K562 (cell line): ENCODE measurements at regions not wholly inside any gene's neighbourhood (a gene's known extent, or its start where the extent isn't known, plus 50 kb on each side); places are given as distances from the start of the nearest gene placed in this dataset.
A peak's percentile ranks its signal among the peaks of the same experiment; 100 is the strongest.
"Not testable (repeated sequence)": the region's sequence is repeated elsewhere in the genome, so short reads cannot be mapped to it uniquely, and the experiment has no call there.

ENCODE experiments used
- ATAC-seq: fragments of 200-7000 bp; cut with Tn5 transposase; 3 replicates; pipeline ENCODE4 v1.9.1; 2020; ENCODE audit warnings: moderate library complexity
- BruUV-seq: library from RNA; stranded (reverse); fragments of 400-500 nt; replicated peaks from 2 replicates; lab custom pipeline; 2021; lab: Mats Ljungman, UMichigan
- CTCF ChIA-PET: fragments of 300-600 bp; formaldehyde crosslinking; extraction: SDS; loops from one replicate; lab custom pipeline; 2021; ENCODE audit warnings: low intra/inter-chr PET ratio; lab: Yijun Ruan, JAX
- POLR2A ChIA-PET: fragments of 300-600, 350-650 bp; sonication (Branson Sonifier 250); formaldehyde crosslinking; extraction: SDS; loops from one replicate; lab custom pipeline; 2021; ENCODE audit warnings: antibody characterized with exemption, inconsistent platforms; lab: Yijun Ruan, JAX
- DNase-seq, 4 experiments: peaks; one replicate each; pipeline versions ENCODE4 v3.0.0 to v3.0.0-alpha.2; 2011 to 2018; ENCODE audit warnings: low spot score in 3 of 4, mixed read lengths in 3 of 4; ENCODE audit errors: extremely low read depth in 1 of 4
- FAIRE-seq: peaks from 2 replicates; lab custom pipeline; 2011; peaks lifted over from hg19 to GRCh38; lab: Jason Lieb, UNC
- H2AFZ ChIP-seq: 2 replicates; pipeline ENCODE4 v1.6.0; 2011; ENCODE audit warnings: low read depth, low read length, control low read depth, inconsistent platforms
- H3K27ac ChIP-seq: fragments of 200-600 bp; 3 replicates; pipeline ENCODE4 v1.8.0; 2011; ENCODE audit warnings: low read depth, mild to moderate bottlenecking, control low read depth, inconsistent platforms, low read length, moderate library complexity, mixed read lengths; ENCODE audit errors: extremely low read depth
- H3K27me3 ChIP-seq, 2 experiments: fragments of 300-600 bp in 1 of 2; 2 replicates in 1 of 2; 3 replicates in 1 of 2; pipeline versions ENCODE4 v1.6.0 to v1.8.0; 2011; ENCODE audit warnings: inconsistent platforms in 2 of 2, low read length in 2 of 2, mild to moderate bottlenecking in 1 of 2, mixed read lengths in 1 of 2, moderate library complexity in 1 of 2; ENCODE audit not compliant: control insufficient read depth in 2 of 2, insufficient read depth in 2 of 2
- H3K36me3 ChIP-seq: fragments of 300-600 bp; 3 replicates; pipeline ENCODE4 v1.8.0; 2011; ENCODE audit warnings: mild to moderate bottlenecking, low read length, inconsistent platforms; ENCODE audit not compliant: control insufficient read depth, insufficient read depth
- H3K4me1 ChIP-seq, 2 experiments: fragments of 200-600 bp in 1 of 2; replicated peaks in 1 of 2; 2 replicates in 1 of 2; 3 replicates in 1 of 2; pipeline versions ENCODE4 v1.5.1 to v1.8.0; 2011; ENCODE audit warnings: inconsistent platforms in 2 of 2, low read length in 2 of 2, mild to moderate bottlenecking in 1 of 2, mixed read lengths in 1 of 2, moderate library complexity in 1 of 2; ENCODE audit not compliant: control insufficient read depth in 2 of 2, insufficient read depth in 2 of 2
- H3K4me2 ChIP-seq: 2 replicates; pipeline ENCODE4 v1.6.1; 2011; ENCODE audit warnings: low read length, control low read depth, inconsistent platforms, mixed read lengths; ENCODE audit not compliant: insufficient read depth
- H3K4me3 ChIP-seq: fragments of 200-600 bp; sonication (generic), shearing (Covaris generic); 2 replicates; pipeline ENCODE4 v1.5.1; 2016; ENCODE audit warnings: control low read depth, inconsistent platforms
- H3K79me2 ChIP-seq: fragments of 200-600 bp; 3 replicates; pipeline ENCODE4 v1.8.0; 2011; ENCODE audit warnings: low read length, inconsistent platforms; ENCODE audit not compliant: control insufficient read depth, insufficient read depth
- H3K9ac ChIP-seq, 2 experiments: 2 replicates each; pipeline versions ENCODE4 v1.6.0 to v1.6.1; 2011; ENCODE audit warnings: low read depth in 2 of 2, low read length in 2 of 2, control low read depth in 1 of 2, inconsistent platforms in 1 of 2, mild to moderate bottlenecking in 1 of 2, mixed read lengths in 1 of 2; ENCODE audit not compliant: insufficient read depth in 1 of 2
- H3K9me1 ChIP-seq: one replicate; pipeline ENCODE4 v1.6.0; 2011; ENCODE audit warnings: inconsistent platforms, mild to moderate bottlenecking, low read length, moderate library complexity; ENCODE audit not compliant: control insufficient read depth, insufficient read depth
- H3K9me3 ChIP-seq: replicated peaks from 2 replicates; pipeline ENCODE4 v1.5.1; 2011; ENCODE audit warnings: low read depth, low read length, inconsistent platforms; ENCODE audit not compliant: control insufficient read depth, insufficient read depth
- H4K20me1 ChIP-seq: replicated peaks from 2 replicates; pipeline ENCODE4 v1.6.1; 2011; ENCODE audit warnings: low read length, inconsistent platforms, mixed read lengths; ENCODE audit not compliant: control insufficient read depth, insufficient read depth
- RFX1 ChIP-seq: fragments of 450-650 bp; IDR thresholded peaks from 2 replicates; pipeline ENCODE4 v1.6.1; 2016; ENCODE audit warnings: mild to moderate bottlenecking, moderate library complexity
- WGBS: fragments of 100-300 bp; shearing (Covaris generic); methylation state at CpG from one replicate; pipeline ENCODE4 v1.1.6; 2016; ENCODE audit warnings: low coverage, mixed read lengths; ENCODE audit not compliant: insufficient coverage; ENCODE audit errors: missing lambda C conversion rate; 5-methylcytosine and 5-hydroxymethylcytosine counted together
- in situ Hi-C: fragments of 300-500 bp; cut with MboI; formaldehyde crosslinking; loops from 4 replicates; pipeline ENCODE4 v1.15.0; 2018; ENCODE audit warnings: inconsistent platforms, mixed read lengths
- intact Hi-C: fragments of 100-400 bp; cut with micrococcal nuclease; formaldehyde crosslinking; loops from 2 replicates; pipeline ENCODE4 v1.14.2; 2022

GRCh38 chr2:91764581-91765002 lies 3073.1 kb downstream of the RPIA start:
- H4K20me1 ChIP-seq, ATAC-seq, in situ Hi-C loops, CTCF ChIA-PET, H3K4me3 ChIP-seq, H3K27me3 ChIP-seq, intact Hi-C loops, H3K79me2 ChIP-seq, H3K36me3 ChIP-seq, H3K9me3 ChIP-seq, H3K9me1 ChIP-seq, BruUV-seq, H2AFZ ChIP-seq, DNase-seq, H3K27ac ChIP-seq, H3K4me2 ChIP-seq, FAIRE-seq: not testable (repeated sequence)
- 0% methylated on average over 4 of the region's 5 CpGs for WGBS
- TF ChIP-seq RFX1 = 0 out of 2 replicates have a peak, but pooled peaks have one; percentile 12
- TF ChIP-seq, all 486 proteins: peak for 1; not testable (repeated sequence) for 485
- H3K4me1 ChIP-seq, H3K9ac ChIP-seq, POLR2A ChIA-PET: not testable (repeated sequence)

GRCh38 chr2:91765018-91765754 lies 3073.7 kb downstream of the RPIA start:
- H3K9me3 ChIP-seq, in situ Hi-C loops, H3K27ac ChIP-seq, H3K4me1 ChIP-seq, H2AFZ ChIP-seq, H3K9me1 ChIP-seq, H3K9ac ChIP-seq, H4K20me1 ChIP-seq, H3K27me3 ChIP-seq, H3K36me3 ChIP-seq, H3K79me2 ChIP-seq, CTCF ChIA-PET, H3K4me3 ChIP-seq, POLR2A ChIA-PET, ATAC-seq, DNase-seq, BruUV-seq, intact Hi-C loops, H3K4me2 ChIP-seq: not testable (repeated sequence)
- FAIRE-seq = peak; percentile 46
- WGBS = 11% methylated on average over 3 of the region's 7 CpGs
